HFFc6 (cell line): ENCODE measurements at regions not wholly inside any gene's neighbourhood (a gene's known extent, or its start where the extent isn't known, plus 50 kb on each side); places are given as distances from the start of the nearest gene placed in this dataset.
A peak's percentile ranks its signal among the peaks of the same experiment; 100 is the strongest.
"Not testable (repeated sequence)": the region's sequence is repeated elsewhere in the genome, so short reads cannot be mapped to it uniquely, and the experiment has no call there.

Experiments
- DNase-seq: peaks from one replicate; pipeline ENCODE4 v3.0.0-alpha.2; 2018
- H3K27ac Mint-ChIP-seq: 2 replicates; pipeline ENCODE4 v1.8.0; 2020; ENCODE audit warnings: mild to moderate bottlenecking, mixed read lengths
- H3K27me3 Mint-ChIP-seq: 2 replicates; pipeline ENCODE4 v1.8.0; 2021; ENCODE audit warnings: mild to moderate bottlenecking, moderate library complexity, mixed read lengths; ENCODE audit not compliant: insufficient read depth
- H3K36me3 Mint-ChIP-seq: 2 replicates; pipeline ENCODE4 v1.8.0; 2021; ENCODE audit warnings: low read depth, mixed read lengths
- H3K4me1 Mint-ChIP-seq: 2 replicates; pipeline ENCODE4 v1.8.0; 2020; ENCODE audit warnings: low read depth, mixed read lengths
- H3K4me3 Mint-ChIP-seq: 2 replicates; pipeline ENCODE4 v1.8.0; 2020; ENCODE audit warnings: mild to moderate bottlenecking, moderate library complexity, mixed read lengths
- H3K9me3 Mint-ChIP-seq: 2 replicates; pipeline ENCODE4 v1.8.0; 2020; ENCODE audit warnings: mild to moderate bottlenecking, mixed read lengths
- TF ChIP-seq, protein P1 (sequence below): fragments of 200-600 bp; sonication (generic); IDR thresholded peaks from 2 replicates; pipeline ENCODE4 v1.5.0; 2021; ENCODE audit warnings: antibody characterized with exemption, mild to moderate bottlenecking

- Mint-ChIP-seq H3K27me3 (no peaks in the 10 kb centered on the region), H3K4me1 (no peaks in the 10 kb centered on the region), H3K9me3 (peaks cover 23% of the 10 kb centered on the region), H3K36me3 (0 out of 2 replicates have a peak, but pooled peaks cover 4% of the 10 kb centered on the region), H3K27ac (no peak overlapping the region), H3K4me3 (no peak overlapping the region)
- DNase-seq: no peak
- TF ChIP-seq, protein P1, sequence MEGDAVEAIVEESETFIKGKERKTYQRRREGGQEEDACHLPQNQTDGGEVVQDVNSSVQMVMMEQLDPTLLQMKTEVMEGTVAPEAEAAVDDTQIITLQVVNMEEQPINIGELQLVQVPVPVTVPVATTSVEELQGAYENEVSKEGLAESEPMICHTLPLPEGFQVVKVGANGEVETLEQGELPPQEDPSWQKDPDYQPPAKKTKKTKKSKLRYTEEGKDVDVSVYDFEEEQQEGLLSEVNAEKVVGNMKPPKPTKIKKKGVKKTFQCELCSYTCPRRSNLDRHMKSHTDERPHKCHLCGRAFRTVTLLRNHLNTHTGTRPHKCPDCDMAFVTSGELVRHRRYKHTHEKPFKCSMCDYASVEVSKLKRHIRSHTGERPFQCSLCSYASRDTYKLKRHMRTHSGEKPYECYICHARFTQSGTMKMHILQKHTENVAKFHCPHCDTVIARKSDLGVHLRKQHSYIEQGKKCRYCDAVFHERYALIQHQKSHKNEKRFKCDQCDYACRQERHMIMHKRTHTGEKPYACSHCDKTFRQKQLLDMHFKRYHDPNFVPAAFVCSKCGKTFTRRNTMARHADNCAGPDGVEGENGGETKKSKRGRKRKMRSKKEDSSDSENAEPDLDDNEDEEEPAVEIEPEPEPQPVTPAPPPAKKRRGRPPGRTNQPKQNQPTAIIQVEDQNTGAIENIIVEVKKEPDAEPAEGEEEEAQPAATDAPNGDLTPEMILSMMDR: no peak
These were observed 135.9 kb upstream of the FUT9 start for GRCh38 chr6:95879856-95880255.

DNA sequence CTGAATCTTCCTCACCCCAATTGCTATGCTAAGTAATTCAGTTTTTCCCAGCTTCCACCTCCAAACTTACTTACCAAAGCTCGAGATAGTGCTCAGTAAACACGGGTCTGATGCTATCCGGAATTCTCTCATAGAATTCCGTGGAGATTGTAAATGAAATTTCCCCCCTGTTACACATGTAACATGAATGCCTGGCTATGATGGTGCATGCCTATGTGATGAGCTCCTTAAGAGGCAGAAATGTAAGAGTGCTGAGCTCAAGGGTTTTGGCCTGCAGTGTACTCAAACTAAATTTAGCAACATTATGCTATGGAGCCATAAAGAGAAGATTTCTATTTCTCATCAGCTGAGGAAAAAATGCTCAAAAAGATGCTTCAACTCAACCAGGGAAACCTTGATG is 133.4 kb upstream of the FUT9 start:
- H3K27ac Mint-ChIP-seq: no peak overlapping the region
- H3K36me3 Mint-ChIP-seq: 0 out of 2 replicates have a peak, but pooled peaks cover 4% of the 10 kb centered on the region
- peaks cover 27% of the 10 kb centered on the region for H3K9me3 Mint-ChIP-seq
- H3K4me1 Mint-ChIP-seq: no peaks in the 10 kb centered on the region
- DNase-seq: no peak
- no peak overlapping the region for H3K4me3 Mint-ChIP-seq
- TF ChIP-seq, protein P1: no peak
- H3K27me3 Mint-ChIP-seq: no peaks in the 10 kb centered on the region

- H3K9me3 Mint-ChIP-seq: peaks cover 30% of the 10 kb centered on the region
- H3K27me3 Mint-ChIP-seq, H3K4me3 Mint-ChIP-seq, DNase-seq, H3K27ac Mint-ChIP-seq, H3K4me1 Mint-ChIP-seq, H3K36me3 Mint-ChIP-seq: not testable (repeated sequence)
These were observed 127.1 kb upstream of the FUT9 start for GRCh38 chr6:95888711-95889110.

GRCh38 chr6:95905132-95905531 is 110.6 kb upstream of the FUT9 start:
- no peak overlapping the region for H3K27ac Mint-ChIP-seq
- no peak for DNase-seq
- TF ChIP-seq, protein P1: no peak
- H3K9me3 Mint-ChIP-seq: peaks cover 15% of the 10 kb centered on the region
- H3K27me3 Mint-ChIP-seq: no peaks in the 10 kb centered on the region
- H3K4me1 Mint-ChIP-seq: no peaks in the 10 kb centered on the region
- H3K4me3 Mint-ChIP-seq: no peak overlapping the region
- H3K36me3 Mint-ChIP-seq: no peaks in the 10 kb centered on the region

DNA sequence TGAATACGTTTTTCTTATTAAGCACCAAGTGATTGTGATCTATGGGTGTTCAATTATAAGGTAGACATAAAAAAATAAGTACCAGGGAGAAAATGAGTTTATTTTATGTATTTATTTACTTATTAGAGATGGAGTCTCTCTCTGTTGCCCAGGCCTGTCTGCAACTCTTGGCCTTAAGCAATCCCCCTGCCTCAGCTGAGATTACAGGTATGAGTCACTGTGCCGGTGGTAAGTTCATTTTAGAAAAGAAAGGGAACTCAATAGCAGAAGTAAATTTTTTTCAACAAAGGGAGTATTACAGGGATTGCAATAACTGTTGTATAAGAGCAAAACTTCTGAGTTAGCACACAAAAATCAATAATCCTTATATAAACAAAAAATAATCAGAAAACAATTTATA is 98.7 kb upstream of the FUT9 start:
- TF ChIP-seq, protein P1: no peak
- no peaks in the 10 kb centered on the region for H3K4me1 Mint-ChIP-seq

GRCh38 chr6:95923518-95923917 is 92.3 kb upstream of the FUT9 start:
- Mint-ChIP-seq H3K4me1 (no peaks in the 10 kb centered on the region), H3K9me3 (peaks cover 27% of the 10 kb centered on the region), H3K36me3 (no peaks in the 10 kb centered on the region), H3K27ac (no peak overlapping the region), H3K27me3 (no peaks in the 10 kb centered on the region), H3K4me3 (no peak overlapping the region)
- DNase-seq: no peak
- TF ChIP-seq, protein P1: peak; percentile 18; the same call in 1 of the 2 replicates

More for the DNA sequence above, 98.7 kb upstream of the FUT9 start:
- Mint-ChIP-seq H3K9me3 (peaks cover 16% of the 10 kb centered on the region), H3K36me3 (no peaks in the 10 kb centered on the region), H3K4me3 (no peak overlapping the region), H3K27ac (no peak overlapping the region), H3K27me3 (no peaks in the 10 kb centered on the region)
- DNase-seq: no peak
